ENCODE measurements at regions not wholly inside any gene's neighbourhood (a gene's known extent, or its start where the extent isn't known, plus 50 kb on each side); places are given as distances from the start of the nearest gene placed in this dataset.
"Not testable (repeated sequence)": the region's sequence is repeated elsewhere in the genome, so short reads cannot be mapped to it uniquely, and the experiment has no call there.

DNA sequence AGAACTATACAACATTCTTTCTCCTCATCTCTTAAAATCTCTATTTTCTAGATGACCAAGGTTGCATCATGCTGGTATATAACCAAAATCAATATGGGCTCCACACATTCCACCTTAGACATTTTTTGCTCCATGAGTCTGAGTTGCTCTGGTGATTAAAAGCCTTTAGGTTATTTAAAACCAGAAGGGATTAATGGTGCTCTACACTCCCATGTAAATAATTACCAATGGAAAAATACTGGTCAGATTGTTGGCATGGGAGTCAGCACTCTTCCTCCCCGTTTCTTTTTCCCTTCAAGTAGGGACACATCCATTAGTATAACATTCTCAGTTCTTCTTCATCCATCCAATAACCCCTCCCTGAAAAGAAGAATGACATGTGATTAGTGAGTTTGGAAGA, 747.7 kb downstream of the PCDH17 start:
- DNase-seq, result no peak
- H3K9me3 ChIP-seq, result no peaks in the 10 kb centered on the region
- no peaks in the 10 kb centered on the region for H3K27me3 ChIP-seq (ENCODE audit: insufficient read depth in 3 of 3, low read length in 2 of 3)
- no peak overlapping the region for H3K27ac ChIP-seq
- intact Hi-C loops (cut with DNase I), result no loop called here
- no peak for TF ChIP-seq CTCF (IDR thresholded peaks at IDR 0.05)
- WGBS, 3 donors, result 63 to 79% (median 63%) methylated on average over 1 of the region's 1 CpG
- H3K4me1 ChIP-seq, result no peaks in the 10 kb centered on the region
- no peaks in the 10 kb centered on the region for H3K36me3 ChIP-seq (ENCODE audit: insufficient read depth in 1 of 2, low read depth in 1 of 2)
- no peak overlapping the region for H3K4me3 ChIP-seq
- no peak for ATAC-seq

GRCh38 chr13:58385336-58385735, 753.8 kb downstream of the PCDH17 start:
- 95 to 98% (median 95%) methylated on average over 18 of the region's 18 CpGs for WGBS, 3 donors

DNA sequence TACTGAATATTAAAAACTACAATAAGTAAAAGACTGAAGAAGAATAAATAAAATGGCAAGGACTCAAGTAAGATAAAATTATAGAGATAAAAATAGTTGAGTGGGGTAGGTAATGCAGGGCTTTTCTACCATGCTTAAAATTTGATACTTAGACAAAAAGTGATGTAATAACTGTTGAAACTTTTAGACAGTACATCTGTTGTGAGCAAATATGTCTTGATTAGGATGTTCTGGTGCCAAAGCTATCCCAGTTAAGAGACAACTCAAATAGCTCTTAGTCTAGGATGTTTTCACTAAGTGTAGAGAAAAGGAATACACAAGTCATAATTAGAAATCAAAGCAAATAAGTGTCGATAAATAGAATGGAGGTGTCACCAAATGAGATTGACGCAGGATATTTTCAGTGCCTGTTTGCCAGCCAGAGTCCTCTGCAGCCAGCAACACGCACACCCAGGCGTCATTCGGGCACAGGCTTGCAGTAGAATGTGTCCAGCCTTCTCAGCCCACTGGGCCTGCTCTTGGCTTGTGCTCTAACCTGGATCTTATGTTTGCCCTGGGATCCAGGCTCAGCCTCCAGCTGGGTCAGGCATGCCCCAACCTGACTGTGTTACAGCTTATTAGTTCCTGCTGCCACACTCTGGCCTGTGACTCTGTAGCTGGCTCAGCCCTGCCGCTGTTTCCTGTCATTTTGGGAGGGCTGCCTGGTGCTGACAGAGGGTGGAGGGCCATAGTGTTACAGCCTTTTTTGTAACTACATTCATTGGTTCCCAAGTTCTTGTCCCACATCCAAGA, 766.2 kb downstream of the PCDH17 start:
- no peaks in the 10 kb centered on the region for H3K9me3 ChIP-seq

More at GRCh38 chr13:58385336-58385735, 753.8 kb downstream of the PCDH17 start:
- H3K27me3 ChIP-seq (ENCODE audit: insufficient read depth in 3 of 3, low read length in 2 of 3); intact Hi-C loops (cut with DNase I); H3K27ac ChIP-seq; H3K36me3 ChIP-seq (ENCODE audit: insufficient read depth in 1 of 2, low read depth in 1 of 2); H3K4me1 ChIP-seq; H3K9me3 ChIP-seq; ATAC-seq; DNase-seq; H3K4me3 ChIP-seq: not testable (repeated sequence)

GRCh38 chr13:58399263-58399662, 767.7 kb downstream of the PCDH17 start:
- Histone ChIP-seq H3K4me3 (no peak overlapping the region), H3K9me3 (no peaks in the 10 kb centered on the region), H3K4me1 (no peaks in the 10 kb centered on the region), H3K27ac (no peak overlapping the region), H3K36me3 (ENCODE audit: insufficient read depth in 1 of 2, low read depth in 1 of 2) (no peaks in the 10 kb centered on the region), H3K27me3 (ENCODE audit: insufficient read depth in 3 of 3, low read length in 2 of 3) (no peaks in the 10 kb centered on the region)
- intact Hi-C loops (cut with DNase I), result no loop called here
- no peak for TF ChIP-seq CTCF (IDR thresholded peaks at IDR 0.05)
- no peak for ATAC-seq
- no peak for DNase-seq

More for the DNA sequence above, 766.2 kb downstream of the PCDH17 start:
- H3K27ac ChIP-seq, result no peak overlapping the region
- WGBS, 3 donors, result 88 to 90% (median 90%) methylated on average over 6 of the region's 6 CpGs
- intact Hi-C loops (cut with DNase I), result no loop called here
- H3K27me3 ChIP-seq (ENCODE audit: insufficient read depth in 3 of 3, low read length in 2 of 3), result no peaks in the 10 kb centered on the region
- DNase-seq, result no peak
- no peaks in the 10 kb centered on the region for H3K4me1 ChIP-seq
- H3K4me3 ChIP-seq, result no peak overlapping the region
- no peak for ATAC-seq
- TF ChIP-seq CTCF (IDR thresholded peaks at IDR 0.05), result no peak
- no peaks in the 10 kb centered on the region for H3K36me3 ChIP-seq (ENCODE audit: insufficient read depth in 1 of 2, low read depth in 1 of 2)

DNA sequence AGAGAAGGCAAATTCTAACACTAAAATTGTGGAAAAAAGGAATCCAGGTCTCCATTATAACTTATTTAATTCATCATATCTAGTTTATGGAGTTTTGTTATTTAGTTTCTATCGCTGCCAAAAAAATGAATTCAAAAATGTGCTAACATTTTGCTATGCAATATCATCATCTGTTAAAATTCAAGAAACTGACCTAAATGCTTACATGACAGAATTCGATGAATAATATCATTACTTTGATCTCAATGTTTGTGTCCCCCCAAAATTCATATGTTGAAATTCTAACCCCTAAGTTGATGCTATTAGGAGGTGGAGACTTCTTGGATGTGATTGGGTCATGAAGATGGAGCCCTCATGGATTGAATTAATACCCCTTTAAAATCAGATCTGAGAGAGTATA, 775.0 kb downstream of the PCDH17 start:
- no peak for ATAC-seq
- intact Hi-C loops (cut with DNase I), result no loop called here
- no peak overlapping the region for H3K27ac ChIP-seq
- H3K4me3 ChIP-seq, result no peak overlapping the region
- TF ChIP-seq CTCF (IDR thresholded peaks at IDR 0.05), result no peak
- WGBS, 3 donors, result 91 to 96% (median 92%) methylated on average over 2 of the region's 2 CpGs
- no peaks in the 10 kb centered on the region for H3K36me3 ChIP-seq (ENCODE audit: insufficient read depth in 1 of 2, low read depth in 1 of 2)
- no peak for DNase-seq
- no peaks in the 10 kb centered on the region for H3K4me1 ChIP-seq
- H3K27me3 ChIP-seq (ENCODE audit: insufficient read depth in 3 of 3, low read length in 2 of 3), result no peaks in the 10 kb centered on the region
- H3K9me3 ChIP-seq, result no peaks in the 10 kb centered on the region

Data from psoas muscle (tissue), 7 donors.